WTC11 (cell line): ENCODE measurements at regions not wholly inside any gene's neighbourhood (a gene's known extent, or its start where the extent isn't known, plus 50 kb on each side); places are given as distances from the start of the nearest gene placed in this dataset.

Source experiments
- ATAC-seq: fragments of 200-7000 bp; cut with Tn5 transposase; 2 replicates; pipeline ENCODE4 v1.10.0; 2021; ENCODE audit warnings: mild to moderate bottlenecking, moderate library complexity
- CTCF ChIA-PET: fragments of 300-600 bp; sonication (Branson Sonifier 250); formaldehyde crosslinking; loops from one replicate; lab custom pipeline; 2021; ENCODE audit warnings: antibody characterized with exemption; lab: Charles Lee
- POLR2A ChIA-PET: fragments of 350-600 bp; sonication (Branson Sonifier 250); formaldehyde crosslinking; loops from one replicate; lab custom pipeline; 2021; ENCODE audit warnings: antibody characterized with exemption; lab: Charles Lee
- DNase-seq: peaks from one replicate; pipeline ENCODE4 v3.0.0; 2021; ENCODE audit warnings: low spot score
- H3K27ac Mint-ChIP-seq: 2 replicates; pipeline ENCODE4 v1.8.0; 2021; ENCODE audit warnings: mixed read lengths
- H3K27me3 Mint-ChIP-seq: 2 replicates; pipeline ENCODE4 v1.8.0; 2021; ENCODE audit warnings: low read depth, mild to moderate bottlenecking, moderate library complexity, mixed read lengths
- H3K36me3 Mint-ChIP-seq: 2 replicates; pipeline ENCODE4 v1.8.0; 2021; ENCODE audit warnings: mixed read lengths
- H3K4me1 Mint-ChIP-seq: 2 replicates; pipeline ENCODE4 v1.8.0; 2022; ENCODE audit warnings: mixed read lengths
- H3K4me3 Mint-ChIP-seq: 2 replicates; pipeline ENCODE4 v1.8.0; 2021; ENCODE audit warnings: mild to moderate bottlenecking, moderate library complexity, mixed read lengths
- H3K9me3 Mint-ChIP-seq: 2 replicates; pipeline ENCODE4 v1.8.0; 2021; ENCODE audit warnings: mixed read lengths
- ATF1 ChIP-seq: sonication (generic); formaldehyde crosslinking; IDR thresholded peaks from 2 replicates; pipeline ENCODE4 v1.8.1; 2023; ENCODE audit warnings: mild to moderate bottlenecking, moderate library complexity, missing genetic modification reagents
- CREM ChIP-seq: sonication (generic); formaldehyde crosslinking; IDR thresholded peaks from 2 replicates; pipeline ENCODE4 v1.8.1; 2022; ENCODE audit warnings: mild to moderate bottlenecking, missing genetic modification reagents, moderate library complexity
- E2F4 ChIP-seq: sonication (generic); formaldehyde crosslinking; IDR thresholded peaks from 2 replicates; pipeline ENCODE4 v1.8.1; 2022; ENCODE audit warnings: low read depth, mild to moderate bottlenecking, moderate library complexity, missing genetic modification reagents, borderline replicate concordance
- E2F5 ChIP-seq: sonication (generic); formaldehyde crosslinking; IDR thresholded peaks from 2 replicates; pipeline ENCODE4 v1.8.1; 2022; ENCODE audit warnings: mild to moderate bottlenecking, moderate library complexity, missing genetic modification reagents
- ELF4 ChIP-seq: sonication (generic); formaldehyde crosslinking; IDR thresholded peaks from 2 replicates; pipeline ENCODE4 v1.8.1; 2022; ENCODE audit warnings: low read depth, mild to moderate bottlenecking, moderate library complexity, missing genetic modification reagents
- FOXP1 ChIP-seq: sonication (generic); formaldehyde crosslinking; IDR thresholded peaks from 2 replicates; pipeline ENCODE4 v1.8.0; 2022; ENCODE audit warnings: missing genetic modification reagents, mild to moderate bottlenecking, moderate library complexity, borderline replicate concordance
- GABPB1 ChIP-seq: sonication (generic); formaldehyde crosslinking; IDR thresholded peaks from 2 replicates; pipeline ENCODE4 v1.8.1; 2023; ENCODE audit warnings: mild to moderate bottlenecking, missing genetic modification reagents
- GTF2I ChIP-seq: fragments of 250-450 bp; sonication (Bioruptor Pico); conservative IDR thresholded peaks from 2 replicates; pipeline ENCODE4 v1.4.0; 2021; ENCODE audit warnings: mild to moderate bottlenecking
- JAZF1 ChIP-seq: fragments of 250-450 bp; sonication (Bioruptor Pico); IDR thresholded peaks from 2 replicates; pipeline ENCODE4 v1.9.0; 2021; ENCODE audit warnings: moderate library complexity, mild to moderate bottlenecking, inconsistent platforms
- MXD4 ChIP-seq: fragments of 250-450 bp; sonication (Bioruptor Pico); IDR thresholded peaks from 2 replicates; pipeline ENCODE4 v1.8.0; 2021; ENCODE audit warnings: mild to moderate bottlenecking, moderate library complexity, borderline replicate concordance
- NFATC4 ChIP-seq: fragments of 250-450 bp; sonication (Bioruptor Pico); IDR thresholded peaks from 2 replicates; pipeline ENCODE4 v1.9.0; 2021; ENCODE audit warnings: mild to moderate bottlenecking
- SMAD3 ChIP-seq: sonication (generic); formaldehyde crosslinking; IDR thresholded peaks from 2 replicates; pipeline ENCODE4 v1.8.0; 2022; ENCODE audit warnings: missing genetic modification reagents, mild to moderate bottlenecking, borderline replicate concordance
- SMAD4 ChIP-seq: sonication (generic); formaldehyde crosslinking; IDR thresholded peaks from 2 replicates; pipeline ENCODE4 v1.8.0; 2022; ENCODE audit warnings: mild to moderate bottlenecking, missing genetic modification reagents
- SOX15 ChIP-seq: fragments of 250-450 bp; sonication (Bioruptor Pico); IDR thresholded peaks from 2 replicates; pipeline ENCODE4 v1.9.0; 2021; ENCODE audit warnings: mild to moderate bottlenecking
- TEAD4 ChIP-seq: sonication (generic); formaldehyde crosslinking; IDR thresholded peaks from 2 replicates; pipeline ENCODE4 v1.8.0; 2022; ENCODE audit warnings: mild to moderate bottlenecking, missing genetic modification reagents
- TP53 ChIP-seq: sonication (generic); formaldehyde crosslinking; IDR thresholded peaks from 2 replicates; pipeline ENCODE4 v1.8.1; 2023; ENCODE audit warnings: mild to moderate bottlenecking, missing genetic modification reagents
- ZNF263 ChIP-seq: sonication (generic); formaldehyde crosslinking; IDR thresholded peaks from 2 replicates; pipeline ENCODE4 v1.8.1; 2022; ENCODE audit warnings: low read depth, mild to moderate bottlenecking, moderate library complexity, missing genetic modification reagents
- ZNF396 ChIP-seq: fragments of 250-450 bp; sonication (Bioruptor Pico); IDR thresholded peaks from 2 replicates; pipeline ENCODE4 v1.8.0; 2021; ENCODE audit warnings: mild to moderate bottlenecking, moderate library complexity, borderline replicate concordance
- TF ChIP-seq, protein P1 (sequence below): fragments of 250-450 bp; sonication (Bioruptor Pico); IDR thresholded peaks from 2 replicates; pipeline ENCODE4 v2.1.2; 2022; ENCODE audit warnings: mild to moderate bottlenecking, moderate library complexity
- TF ChIP-seq, protein P2 (sequence below): sonication (generic); formaldehyde crosslinking; IDR thresholded peaks from 2 replicates; pipeline ENCODE4 v1.8.1; 2022; ENCODE audit warnings: low read depth, missing genetic modification reagents, borderline replicate concordance
- TF ChIP-seq, protein P3 (sequence below): sonication (generic); formaldehyde crosslinking; IDR thresholded peaks from 2 replicates; pipeline ENCODE4 v1.8.1; 2023; ENCODE audit warnings: mild to moderate bottlenecking, moderate library complexity, missing genetic modification reagents
- TF ChIP-seq, protein P4 (sequence below): fragments of 250-450 bp; sonication (Bioruptor Pico); IDR thresholded peaks from 2 replicates; pipeline ENCODE4 v1.8.0; 2021; ENCODE audit warnings: mild to moderate bottlenecking
- TF ChIP-seq, protein P5 (sequence below): fragments of 250-450 bp; sonication (Bioruptor Pico); conservative IDR thresholded peaks from 2 replicates; pipeline ENCODE4 v1.9.0; 2021; ENCODE audit warnings: mild to moderate bottlenecking

DNA sequence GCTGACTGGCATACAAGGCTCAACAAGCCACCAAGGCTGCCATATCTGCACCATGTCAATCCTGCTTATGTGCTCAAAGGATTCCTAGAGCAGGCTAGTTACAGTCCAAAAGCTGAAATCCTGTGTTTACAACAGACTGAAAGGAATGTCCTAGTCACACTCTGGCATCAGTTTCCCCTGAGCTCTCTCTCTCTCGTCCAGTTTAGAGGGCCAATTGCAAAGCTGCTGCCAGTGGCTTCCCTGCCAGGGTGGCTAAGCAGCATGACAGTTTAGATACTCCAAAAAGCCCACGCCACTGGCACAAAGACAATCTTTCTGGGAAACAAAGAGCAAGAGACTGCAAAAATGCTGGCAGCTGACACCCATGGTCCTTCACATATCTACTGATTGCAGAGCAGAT is 392.1 kb downstream of the RPS29 start (continued):
- TF ChIP-seq, protein P1, sequence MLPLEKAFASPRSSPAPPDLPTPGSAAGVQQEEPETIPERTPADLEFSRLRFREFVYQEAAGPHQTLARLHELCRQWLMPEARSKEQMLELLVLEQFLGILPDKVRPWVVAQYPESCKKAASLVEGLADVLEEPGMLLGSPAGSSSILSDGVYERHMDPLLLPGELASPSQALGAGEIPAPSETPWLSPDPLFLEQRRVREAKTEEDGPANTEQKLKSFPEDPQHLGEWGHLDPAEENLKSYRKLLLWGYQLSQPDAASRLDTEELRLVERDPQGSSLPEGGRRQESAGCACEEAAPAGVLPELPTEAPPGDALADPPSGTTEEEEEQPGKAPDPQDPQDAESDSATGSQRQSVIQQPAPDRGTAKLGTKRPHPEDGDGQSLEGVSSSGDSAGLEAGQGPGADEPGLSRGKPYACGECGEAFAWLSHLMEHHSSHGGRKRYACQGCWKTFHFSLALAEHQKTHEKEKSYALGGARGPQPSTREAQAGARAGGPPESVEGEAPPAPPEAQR (CRISPR knock-in tag), result no peak
- no peak for TF ChIP-seq NFATC4 (CRISPR knock-in tag)
- TF ChIP-seq, protein P2, sequence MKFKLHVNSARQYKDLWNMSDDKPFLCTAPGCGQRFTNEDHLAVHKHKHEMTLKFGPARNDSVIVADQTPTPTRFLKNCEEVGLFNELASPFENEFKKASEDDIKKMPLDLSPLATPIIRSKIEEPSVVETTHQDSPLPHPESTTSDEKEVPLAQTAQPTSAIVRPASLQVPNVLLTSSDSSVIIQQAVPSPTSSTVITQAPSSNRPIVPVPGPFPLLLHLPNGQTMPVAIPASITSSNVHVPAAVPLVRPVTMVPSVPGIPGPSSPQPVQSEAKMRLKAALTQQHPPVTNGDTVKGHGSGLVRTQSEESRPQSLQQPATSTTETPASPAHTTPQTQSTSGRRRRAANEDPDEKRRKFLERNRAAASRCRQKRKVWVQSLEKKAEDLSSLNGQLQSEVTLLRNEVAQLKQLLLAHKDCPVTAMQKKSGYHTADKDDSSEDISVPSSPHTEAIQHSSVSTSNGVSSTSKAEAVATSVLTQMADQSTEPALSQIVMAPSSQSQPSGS (CRISPR knock-in tag), result no peak
- TF ChIP-seq, all 79 proteins: peak for 0

DNA sequence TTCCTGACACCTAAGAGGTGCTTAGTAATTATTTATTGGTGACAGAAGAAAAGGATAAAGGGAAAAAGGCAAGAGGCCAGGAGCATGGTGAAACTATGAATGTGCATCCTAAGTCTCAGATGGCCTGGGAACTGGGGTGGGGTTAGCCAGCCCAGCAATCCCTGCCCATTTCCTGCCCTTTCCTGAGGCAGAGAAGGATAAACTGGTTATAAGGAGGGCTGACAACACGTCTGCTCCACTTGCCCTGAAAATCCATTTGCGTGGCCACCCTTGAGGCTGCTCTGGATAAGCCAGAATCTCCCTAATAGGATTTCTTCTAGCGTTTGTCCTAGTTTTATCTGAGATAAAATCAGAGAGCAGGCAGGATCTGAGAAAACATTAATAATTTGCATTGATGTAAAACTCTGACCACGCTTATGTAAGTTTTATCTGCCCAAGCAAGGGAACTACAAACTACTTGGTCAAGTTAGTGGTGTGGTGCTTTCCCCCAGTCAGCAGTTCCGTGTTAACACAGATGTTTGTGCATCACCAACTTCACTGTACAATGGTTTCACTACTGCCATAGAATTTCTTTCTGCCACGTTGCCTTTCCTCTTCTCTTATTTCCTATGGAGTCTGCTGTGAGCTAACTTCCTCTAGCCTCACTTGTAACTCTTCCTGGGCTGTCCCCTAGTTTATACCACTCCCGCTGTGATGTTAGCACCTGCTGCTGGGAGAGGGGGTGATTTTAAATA is 392.7 kb downstream of the RPS29 start:
- H3K36me3 Mint-ChIP-seq, result peaks cover 3% of the 10 kb centered on the region; the same call in 1 of the 2 replicates
- H3K27ac Mint-ChIP-seq, result no peak overlapping the region
- DNase-seq, result no peak
- TF ChIP-seq MXD4 (no peak), SOX15 (no peak), SMAD3 (no peak)
- TF ChIP-seq, all 79 proteins: peak for 0
- ChIA-PET CTCF (no interaction called here), POLR2A (no interaction called here)
- H3K4me3 Mint-ChIP-seq, result no peak overlapping the region
- ATAC-seq, result no peak
- peaks cover 18% of the 10 kb centered on the region for H3K9me3 Mint-ChIP-seq
- H3K4me1 Mint-ChIP-seq, result no peaks in the 10 kb centered on the region
- no peaks in the 10 kb centered on the region for H3K27me3 Mint-ChIP-seq

GRCh38 chr14:49191380-49191779 is 394.8 kb downstream of the RPS29 start:
- no peaks in the 10 kb centered on the region for H3K4me1 Mint-ChIP-seq
- H3K9me3 Mint-ChIP-seq, result peaks cover 33% of the 10 kb centered on the region
- ATAC-seq, result no peak
- CTCF ChIA-PET, result no interaction called here
- H3K27me3 Mint-ChIP-seq, result no peaks in the 10 kb centered on the region
- POLR2A ChIA-PET, result no interaction called here
- no peak for DNase-seq
- peaks cover 8% of the 10 kb centered on the region; the same call in 1 of the 2 replicates for H3K36me3 Mint-ChIP-seq
- TF ChIP-seq, protein P3, sequence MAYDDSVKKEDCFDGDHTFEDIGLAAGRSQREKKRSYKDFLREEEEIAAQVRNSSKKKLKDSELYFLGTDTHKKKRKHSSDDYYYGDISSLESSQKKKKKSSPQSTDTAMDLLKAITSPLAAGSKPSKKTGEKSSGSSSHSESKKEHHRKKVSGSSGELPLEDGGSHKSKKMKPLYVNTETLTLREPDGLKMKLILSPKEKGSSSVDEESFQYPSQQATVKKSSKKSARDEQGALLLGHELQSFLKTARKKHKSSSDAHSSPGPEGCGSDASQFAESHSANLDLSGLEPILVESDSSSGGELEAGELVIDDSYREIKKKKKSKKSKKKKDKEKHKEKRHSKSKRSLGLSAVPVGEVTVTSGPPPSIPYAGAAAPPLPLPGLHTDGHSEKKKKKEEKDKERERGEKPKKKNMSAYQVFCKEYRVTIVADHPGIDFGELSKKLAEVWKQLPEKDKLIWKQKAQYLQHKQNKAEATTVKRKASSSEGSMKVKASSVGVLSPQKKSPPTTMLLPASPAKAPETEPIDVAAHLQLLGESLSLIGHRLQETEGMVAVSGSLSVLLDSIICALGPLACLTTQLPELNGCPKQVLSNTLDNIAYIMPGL (CRISPR knock-in tag), result no peak
- TF ChIP-seq MXD4 (no peak), CREM (CRISPR knock-in tag) (no peak), ATF1 (CRISPR knock-in tag) (no peak), GTF2I (no peak), JAZF1 (CRISPR knock-in tag) (no peak), FOXP1 (CRISPR knock-in tag) (no peak), E2F4 (CRISPR knock-in tag) (no peak), E2F5 (CRISPR knock-in tag) (no peak), TEAD4 (CRISPR knock-in tag) (no peak), TP53 (CRISPR knock-in tag) (no peak), SMAD4 (CRISPR knock-in tag) (no peak), ZNF263 (no peak), GABPB1 (CRISPR knock-in tag) (no peak), ELF4 (CRISPR knock-in tag) (no peak), ZNF396 (no peak)
- TF ChIP-seq, protein P4, sequence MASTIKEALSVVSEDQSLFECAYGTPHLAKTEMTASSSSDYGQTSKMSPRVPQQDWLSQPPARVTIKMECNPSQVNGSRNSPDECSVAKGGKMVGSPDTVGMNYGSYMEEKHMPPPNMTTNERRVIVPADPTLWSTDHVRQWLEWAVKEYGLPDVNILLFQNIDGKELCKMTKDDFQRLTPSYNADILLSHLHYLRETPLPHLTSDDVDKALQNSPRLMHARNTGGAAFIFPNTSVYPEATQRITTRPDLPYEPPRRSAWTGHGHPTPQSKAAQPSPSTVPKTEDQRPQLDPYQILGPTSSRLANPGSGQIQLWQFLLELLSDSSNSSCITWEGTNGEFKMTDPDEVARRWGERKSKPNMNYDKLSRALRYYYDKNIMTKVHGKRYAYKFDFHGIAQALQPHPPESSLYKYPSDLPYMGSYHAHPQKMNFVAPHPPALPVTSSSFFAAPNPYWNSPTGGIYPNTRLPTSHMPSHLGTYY (CRISPR knock-in tag), result no peak
- TF ChIP-seq, protein P5, sequence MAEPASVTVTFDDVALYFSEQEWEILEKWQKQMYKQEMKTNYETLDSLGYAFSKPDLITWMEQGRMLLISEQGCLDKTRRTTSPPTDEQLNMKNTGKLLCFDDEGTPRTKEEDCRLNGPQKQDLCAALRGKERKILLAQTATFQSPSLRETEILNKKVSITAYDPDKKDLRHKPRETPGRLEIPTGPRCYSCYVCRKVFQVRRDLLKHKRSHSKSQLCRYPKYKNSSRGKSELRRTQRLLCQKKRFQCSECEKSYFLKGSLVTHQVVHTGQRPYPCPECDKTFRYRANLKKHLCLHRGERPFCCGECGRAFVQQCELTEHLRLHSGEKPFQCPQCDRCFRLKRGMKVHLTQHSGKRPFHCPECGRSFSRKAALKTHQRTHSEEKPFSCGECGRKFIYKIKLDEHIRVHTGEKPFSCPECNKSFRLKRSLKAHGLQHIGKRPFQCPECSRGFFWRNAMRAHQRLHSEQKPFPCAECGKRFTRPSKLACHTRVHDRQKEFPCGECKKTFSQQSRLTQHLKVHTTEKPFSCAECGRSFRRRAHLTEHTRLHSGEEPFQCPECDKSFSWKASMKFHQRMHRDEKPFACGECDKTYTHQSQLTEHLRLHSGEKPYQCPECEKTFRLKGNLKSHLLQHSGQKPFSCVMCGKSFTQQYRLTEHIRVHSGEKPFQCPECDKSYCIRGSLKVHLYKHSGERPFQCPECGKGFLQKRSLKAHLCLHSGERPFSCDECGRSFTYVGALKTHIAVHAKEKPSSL (CRISPR knock-in tag), result no peak
- no peak overlapping the region for H3K27ac Mint-ChIP-seq
- no peak overlapping the region for H3K4me3 Mint-ChIP-seq
